ENCODE measurements at regions not wholly inside any gene's neighbourhood (a gene's known extent, or its start where the extent isn't known, plus 50 kb on each side); places are given as distances from the start of the nearest gene placed in this dataset.

GRCh38 chr1:39105061-39105840 lies 79.1 kb downstream of the NDUFS5 start:
- peak overlapping the region; percentile 87 for H3K27ac ChIP-seq (ENCODE audit: low read length)
- no peaks in the 10 kb centered on the region for H3K36me3 ChIP-seq (replicated peaks; ENCODE audit: low read depth, low read length)
- peak overlapping the region; percentile 93 for H3K9ac ChIP-seq (ENCODE audit: low read length)
- H3K9me3 ChIP-seq (ENCODE audit: insufficient read depth, low read length) = no peaks in the 10 kb centered on the region
- H3K4me3 ChIP-seq (ENCODE audit: low read length) = peak overlapping the region; percentile 98
- H3K4me1 ChIP-seq (ENCODE audit: low read length) = peaks cover 52% of the 10 kb centered on the region
- peak overlapping the region; percentile 100 for H3K4me2 ChIP-seq (ENCODE audit: low read length)
- H2AFZ ChIP-seq (ENCODE audit: low read depth, low read length) = peak overlapping the region; percentile 66; the same call in 1 of the 2 replicates
- H3K27me3 ChIP-seq (ENCODE audit: low read depth, low read length) = no peaks in the 10 kb centered on the region
- peaks cover 58% of the 10 kb centered on the region for H3K79me2 ChIP-seq (ENCODE audit: low read length)
- H4K20me1 ChIP-seq (ENCODE audit: insufficient read depth, low read length) = no peaks in the 10 kb centered on the region
- TF ChIP-seq EZH2phosphoT487 (IDR thresholded peaks at IDR 0.05; ENCODE audit: low read depth) = no peak
- TF ChIP-seq, protein P1, sequence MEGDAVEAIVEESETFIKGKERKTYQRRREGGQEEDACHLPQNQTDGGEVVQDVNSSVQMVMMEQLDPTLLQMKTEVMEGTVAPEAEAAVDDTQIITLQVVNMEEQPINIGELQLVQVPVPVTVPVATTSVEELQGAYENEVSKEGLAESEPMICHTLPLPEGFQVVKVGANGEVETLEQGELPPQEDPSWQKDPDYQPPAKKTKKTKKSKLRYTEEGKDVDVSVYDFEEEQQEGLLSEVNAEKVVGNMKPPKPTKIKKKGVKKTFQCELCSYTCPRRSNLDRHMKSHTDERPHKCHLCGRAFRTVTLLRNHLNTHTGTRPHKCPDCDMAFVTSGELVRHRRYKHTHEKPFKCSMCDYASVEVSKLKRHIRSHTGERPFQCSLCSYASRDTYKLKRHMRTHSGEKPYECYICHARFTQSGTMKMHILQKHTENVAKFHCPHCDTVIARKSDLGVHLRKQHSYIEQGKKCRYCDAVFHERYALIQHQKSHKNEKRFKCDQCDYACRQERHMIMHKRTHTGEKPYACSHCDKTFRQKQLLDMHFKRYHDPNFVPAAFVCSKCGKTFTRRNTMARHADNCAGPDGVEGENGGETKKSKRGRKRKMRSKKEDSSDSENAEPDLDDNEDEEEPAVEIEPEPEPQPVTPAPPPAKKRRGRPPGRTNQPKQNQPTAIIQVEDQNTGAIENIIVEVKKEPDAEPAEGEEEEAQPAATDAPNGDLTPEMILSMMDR (IDR thresholded peaks at IDR 0.05; ENCODE audit: low read depth, low read length) = no peak

DNA sequence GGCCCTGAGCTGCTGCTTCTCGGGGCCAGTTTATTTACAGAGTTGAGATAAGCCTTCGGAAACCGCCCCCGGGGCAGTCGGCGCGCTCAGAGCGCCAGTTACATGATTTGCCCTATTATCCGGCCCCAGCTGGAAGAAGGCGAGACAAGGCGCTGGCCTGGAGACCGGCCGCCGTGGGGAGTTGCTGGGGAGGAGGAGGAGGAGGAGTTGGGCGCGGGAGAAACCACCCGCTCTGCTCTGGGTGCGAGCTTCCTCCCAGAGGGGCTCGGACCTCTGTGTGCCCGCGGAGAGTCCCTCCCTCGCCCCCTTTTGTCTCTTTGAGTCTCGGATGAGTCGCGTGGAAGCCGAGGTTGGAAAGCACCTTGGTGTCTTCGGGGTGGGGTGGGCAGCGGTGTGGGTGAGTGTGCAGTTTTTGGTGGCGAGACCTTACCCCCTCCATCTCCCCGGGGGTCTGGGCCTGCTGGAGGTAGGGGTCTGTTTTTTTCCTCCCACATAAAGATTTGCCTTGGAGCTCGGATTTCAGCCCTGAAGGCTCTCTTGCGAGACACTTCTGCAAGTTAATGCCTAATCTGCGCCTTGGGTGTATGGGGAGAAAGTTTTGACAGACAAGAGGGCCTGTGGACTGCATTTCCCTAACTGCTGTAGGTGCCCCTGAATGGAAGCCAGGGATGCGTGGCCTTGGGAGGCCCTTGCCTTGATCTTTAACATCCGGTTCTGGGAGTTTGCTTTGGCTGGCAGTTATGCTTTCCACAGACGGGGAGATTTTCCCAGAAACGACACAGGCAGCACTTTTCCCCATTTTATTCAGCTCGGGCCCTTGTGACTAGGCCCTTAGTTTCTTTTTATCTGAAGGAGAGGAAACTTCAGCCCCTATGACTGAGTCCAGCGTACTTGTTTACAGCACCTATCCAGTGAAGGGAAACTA lies 80.0 kb downstream of the NDUFS5 start:
- H3K27ac ChIP-seq (ENCODE audit: low read length) = peak overlapping the region; percentile 87
- peaks cover 66% of the 10 kb centered on the region for H3K79me2 ChIP-seq (ENCODE audit: low read length)
- peak overlapping the region; percentile 98 for H3K4me3 ChIP-seq (ENCODE audit: low read length)
- TF ChIP-seq, protein P1 (IDR thresholded peaks at IDR 0.05; ENCODE audit: low read depth, low read length) = no peak
- no peak for TF ChIP-seq EZH2phosphoT487 (IDR thresholded peaks at IDR 0.05; ENCODE audit: low read depth)
- peak overlapping the region; percentile 66; the same call in 1 of the 2 replicates for H2AFZ ChIP-seq (ENCODE audit: low read depth, low read length)
- peak overlapping the region; percentile 100 for H3K4me2 ChIP-seq (ENCODE audit: low read length)
- H3K27me3 ChIP-seq (ENCODE audit: low read depth, low read length) = no peaks in the 10 kb centered on the region
- 0 out of 2 replicates have a peak, but pooled peaks cover 2% of the 10 kb centered on the region for H4K20me1 ChIP-seq (ENCODE audit: insufficient read depth, low read length)
- peaks cover 55% of the 10 kb centered on the region for H3K4me1 ChIP-seq (ENCODE audit: low read length)
- peak overlapping the region; percentile 93 for H3K9ac ChIP-seq (ENCODE audit: low read length)
- no peaks in the 10 kb centered on the region for H3K36me3 ChIP-seq (replicated peaks; ENCODE audit: low read depth, low read length)
- no peaks in the 10 kb centered on the region for H3K9me3 ChIP-seq (ENCODE audit: insufficient read depth, low read length)

DNA sequence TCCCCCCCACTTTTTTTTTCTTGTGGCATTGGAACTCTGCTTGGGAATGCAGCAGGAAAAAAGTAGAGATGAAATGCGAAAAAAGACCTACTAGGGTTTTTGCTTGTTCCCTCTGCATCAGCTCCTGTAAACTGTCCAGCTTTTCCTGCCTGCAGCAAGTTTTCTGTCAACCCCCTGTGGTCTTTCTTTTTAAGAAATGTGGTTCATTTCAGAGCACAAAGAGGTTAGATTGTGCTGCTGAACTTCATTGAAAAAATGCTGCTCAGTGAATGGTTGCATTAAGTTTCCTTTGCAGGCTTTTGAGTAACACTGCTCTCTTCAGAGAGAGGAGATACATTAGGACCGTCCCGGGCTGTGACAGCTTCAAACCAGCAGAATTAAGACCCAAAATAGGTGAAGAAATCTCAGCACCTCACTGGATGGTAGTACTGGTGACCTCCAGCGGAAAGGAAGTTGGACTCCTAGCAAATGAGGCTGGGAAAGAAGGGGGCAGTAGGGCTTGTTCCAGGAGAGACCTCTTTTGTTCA lies 80.7 kb downstream of the NDUFS5 start:
- Histone ChIP-seq H3K9ac (ENCODE audit: low read length) (peak overlapping the region; percentile 93), H3K4me1 (ENCODE audit: low read length) (peaks cover 55% of the 10 kb centered on the region)

More for the DNA sequence above, 80.7 kb downstream of the NDUFS5 start:
- peak overlapping the region; percentile 100 for H3K4me2 ChIP-seq (ENCODE audit: low read length)
- H3K4me3 ChIP-seq (ENCODE audit: low read length) = peak overlapping the region; percentile 98
- TF ChIP-seq EZH2phosphoT487 (IDR thresholded peaks at IDR 0.05; ENCODE audit: low read depth) = no peak
- TF ChIP-seq, protein P1 (IDR thresholded peaks at IDR 0.05; ENCODE audit: low read depth, low read length) = no peak
- H3K27ac ChIP-seq (ENCODE audit: low read length) = peak overlapping the region; percentile 87
- no peaks in the 10 kb centered on the region for H3K36me3 ChIP-seq (replicated peaks; ENCODE audit: low read depth, low read length)
- H2AFZ ChIP-seq (ENCODE audit: low read depth, low read length) = no peak overlapping the region
- H3K79me2 ChIP-seq (ENCODE audit: low read length) = peaks cover 71% of the 10 kb centered on the region
- H4K20me1 ChIP-seq (ENCODE audit: insufficient read depth, low read length) = 0 out of 2 replicates have a peak, but pooled peaks cover 2% of the 10 kb centered on the region
- H3K9me3 ChIP-seq (ENCODE audit: insufficient read depth, low read length) = no peaks in the 10 kb centered on the region
- H3K27me3 ChIP-seq (ENCODE audit: low read depth, low read length) = no peaks in the 10 kb centered on the region
